Stomach smooth muscle (tissue), 2 donors: ENCODE measurements at regions not wholly inside any gene's neighbourhood (a gene's known extent, or its start where the extent isn't known, plus 50 kb on each side); places are given as distances from the start of the nearest gene placed in this dataset.

ENCODE experiments used
- H3K27ac ChIP-seq: one replicate; pipeline ENCODE4 v1.7.0; 2013; ENCODE audit warnings: mild to moderate bottlenecking, low read length, inconsistent platforms
- H3K27me3 ChIP-seq, 2 donors: one replicate each; pipeline ENCODE4 v1.7.0; 2013; ENCODE audit warnings: low read length in 2 of 2; ENCODE audit not compliant: insufficient read depth in 2 of 2, control insufficient read depth in 1 of 2
- H3K36me3 ChIP-seq, 2 donors: one replicate each; pipeline ENCODE4 v1.7.0; 2013; ENCODE audit warnings: low read length in 2 of 2; ENCODE audit not compliant: control insufficient read depth in 2 of 2, insufficient read depth in 2 of 2
- H3K4me1 ChIP-seq: one replicate; pipeline ENCODE4 v1.7.0; 2013; ENCODE audit warnings: low read length; ENCODE audit not compliant: control insufficient read depth, insufficient read depth
- H3K4me3 ChIP-seq, 2 donors: one replicate each; pipeline ENCODE4 v1.7.0; 2013; ENCODE audit warnings: low read length in 2 of 2
- H3K9ac ChIP-seq, 2 donors: one replicate each; pipeline ENCODE4 v1.7.0; 2013; ENCODE audit warnings: low read length in 2 of 2, mild to moderate bottlenecking in 1 of 2
- H3K9me3 ChIP-seq, 2 donors: one replicate each; pipeline ENCODE4 v1.7.0; 2013; ENCODE audit warnings: low read length in 2 of 2; ENCODE audit not compliant: control insufficient read depth in 2 of 2
- donor health status: healthy.
- donor health status: Pancreatic carcinoma.

DNA sequence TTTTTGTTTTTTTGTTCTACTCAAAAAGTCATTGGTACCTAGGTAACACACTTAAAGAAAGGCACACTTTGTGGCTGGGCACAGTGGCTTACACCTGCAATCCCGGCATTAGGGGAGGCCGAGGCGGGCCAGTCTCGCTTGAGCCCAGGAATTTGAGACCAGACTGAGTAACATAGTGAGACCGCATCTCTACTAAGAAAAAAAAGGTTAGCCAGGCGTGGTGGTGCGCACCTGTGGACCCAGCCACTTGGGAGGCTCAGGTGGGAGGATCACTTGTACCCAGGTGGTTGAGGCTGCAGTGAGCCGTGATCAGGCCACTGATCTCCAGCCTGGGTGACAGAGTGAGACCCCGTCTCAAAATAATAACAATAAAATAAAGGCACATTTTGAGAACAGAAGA, 67.4 kb upstream of the BHLHE23 start:
- Histone ChIP-seq H3K27me3 (peaks cover 33 to 36% of the 10 kb centered on the region in 2 donors), H3K4me3 (no peak overlapping the region)

DNA sequence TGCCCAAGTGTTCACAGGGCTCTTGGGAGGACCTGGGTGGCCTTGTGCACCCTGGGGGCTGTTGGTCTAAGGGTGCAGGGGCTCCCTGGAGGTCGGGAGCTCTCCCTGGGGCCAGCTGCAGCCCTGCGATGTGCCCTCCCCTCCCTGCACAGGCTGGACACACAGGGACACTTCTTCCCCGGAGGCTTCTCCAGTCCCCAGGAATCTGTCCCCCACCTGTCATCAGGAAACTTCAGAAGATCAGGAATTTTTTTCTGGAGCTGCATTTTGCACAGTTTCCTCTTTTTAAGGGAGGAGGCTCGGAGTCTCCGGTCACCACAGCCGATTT, 66.9 kb upstream of the BHLHE23 start:
- Histone ChIP-seq H3K27me3 (peaks cover 33 to 40% of the 10 kb centered on the region in 2 donors), H3K36me3 (no peaks in the 10 kb centered on the region), H3K9ac (no peak overlapping the region), H3K4me3 (no peak overlapping the region), H3K4me1 (no peaks in the 10 kb centered on the region), H3K9me3 (peaks cover 0 to 11% of the 10 kb centered on the region in 2 donors), H3K27ac (no peak overlapping the region)

More for the DNA sequence above, 67.4 kb upstream of the BHLHE23 start:
- Histone ChIP-seq H3K9me3 (peaks cover 0 to 12% of the 10 kb centered on the region in 2 donors), H3K4me1 (no peaks in the 10 kb centered on the region), H3K36me3 (no peaks in the 10 kb centered on the region), H3K9ac (no peak overlapping the region), H3K27ac (no peak overlapping the region)

DNA sequence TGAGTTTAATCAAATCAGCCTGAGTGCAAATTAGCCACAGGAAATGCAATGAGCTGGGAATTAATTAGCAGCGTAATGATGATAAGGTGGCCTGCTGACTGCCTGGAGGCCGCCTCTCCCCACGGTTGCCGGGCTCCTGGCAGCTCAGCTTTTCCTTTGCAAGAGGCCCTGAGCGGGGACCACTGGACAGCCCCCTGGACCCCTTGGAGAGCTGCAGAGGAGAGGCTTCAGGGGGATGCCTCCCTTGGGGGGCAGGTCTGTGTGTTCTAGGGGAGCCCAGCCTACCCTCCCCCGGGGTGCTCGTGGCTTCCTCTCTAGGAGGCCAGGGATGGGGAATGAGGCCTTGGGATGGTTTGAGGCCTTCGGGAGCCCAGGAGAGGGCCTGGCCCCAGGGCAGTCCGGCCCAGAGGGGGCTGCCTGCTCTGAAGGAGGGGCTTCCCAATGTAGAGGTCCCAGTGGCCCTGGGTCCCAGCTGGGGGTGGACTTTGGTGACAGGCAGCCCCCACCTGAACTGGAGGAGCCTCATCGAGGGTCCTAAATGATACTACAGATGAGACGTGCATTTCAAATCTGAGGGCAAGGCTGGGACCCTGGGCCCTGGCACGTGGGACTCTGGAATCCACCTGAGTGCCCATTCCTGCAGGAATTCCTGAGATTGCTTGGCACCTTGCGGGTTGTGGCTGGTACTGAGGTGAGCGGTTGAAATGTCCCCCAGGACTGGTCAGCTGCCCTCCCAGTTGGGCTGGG, 66.4 kb upstream of the BHLHE23 start:
- no peak overlapping the region for H3K4me3 ChIP-seq
- H3K9ac ChIP-seq, result no peak overlapping the region
- no peaks in the 10 kb centered on the region for H3K4me1 ChIP-seq
- H3K27me3 ChIP-seq, result peaks cover 33 to 41% of the 10 kb centered on the region in 2 donors
- no peak overlapping the region for H3K27ac ChIP-seq
- H3K9me3 ChIP-seq, result peaks cover 0 to 11% of the 10 kb centered on the region in 2 donors
- no peaks in the 10 kb centered on the region for H3K36me3 ChIP-seq

DNA sequence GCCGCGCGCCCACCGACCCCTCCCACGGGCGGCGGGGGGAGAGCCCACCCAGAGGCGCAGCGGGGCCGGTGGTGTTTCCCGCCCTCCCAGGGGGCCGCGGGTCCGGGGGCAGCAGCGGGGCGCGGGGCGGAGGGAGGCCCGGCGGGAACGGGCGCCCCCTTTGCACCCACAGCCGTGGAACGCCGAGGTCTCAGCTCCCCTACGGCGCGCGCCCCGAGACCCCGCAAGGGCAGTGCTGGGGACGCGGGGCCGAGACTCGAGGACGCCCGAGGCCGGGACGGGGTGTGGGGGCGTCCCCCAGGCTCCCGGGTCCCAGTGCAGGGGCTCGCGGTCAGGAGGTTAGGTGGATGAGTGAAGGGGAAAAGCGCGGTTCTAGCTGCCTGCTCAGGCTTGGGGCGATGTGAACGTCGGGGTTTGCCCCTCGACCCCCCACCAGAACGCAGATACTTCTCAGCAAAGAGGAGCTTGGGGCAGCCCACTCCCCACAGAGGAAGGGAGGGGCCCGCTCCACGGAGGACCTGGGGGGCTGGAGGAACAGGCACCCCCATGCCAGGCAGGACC, 65.5 kb upstream of the BHLHE23 start:
- no peaks in the 10 kb centered on the region for H3K4me1 ChIP-seq
- H3K27me3 ChIP-seq, result peaks cover 33 to 44% of the 10 kb centered on the region in 2 donors
- no peaks in the 10 kb centered on the region for H3K36me3 ChIP-seq
- H3K27ac ChIP-seq, result no peak overlapping the region
- no peak overlapping the region for H3K4me3 ChIP-seq
- no peak overlapping the region for H3K9ac ChIP-seq
- peaks cover 0 to 9% of the 10 kb centered on the region in 2 donors for H3K9me3 ChIP-seq

DNA sequence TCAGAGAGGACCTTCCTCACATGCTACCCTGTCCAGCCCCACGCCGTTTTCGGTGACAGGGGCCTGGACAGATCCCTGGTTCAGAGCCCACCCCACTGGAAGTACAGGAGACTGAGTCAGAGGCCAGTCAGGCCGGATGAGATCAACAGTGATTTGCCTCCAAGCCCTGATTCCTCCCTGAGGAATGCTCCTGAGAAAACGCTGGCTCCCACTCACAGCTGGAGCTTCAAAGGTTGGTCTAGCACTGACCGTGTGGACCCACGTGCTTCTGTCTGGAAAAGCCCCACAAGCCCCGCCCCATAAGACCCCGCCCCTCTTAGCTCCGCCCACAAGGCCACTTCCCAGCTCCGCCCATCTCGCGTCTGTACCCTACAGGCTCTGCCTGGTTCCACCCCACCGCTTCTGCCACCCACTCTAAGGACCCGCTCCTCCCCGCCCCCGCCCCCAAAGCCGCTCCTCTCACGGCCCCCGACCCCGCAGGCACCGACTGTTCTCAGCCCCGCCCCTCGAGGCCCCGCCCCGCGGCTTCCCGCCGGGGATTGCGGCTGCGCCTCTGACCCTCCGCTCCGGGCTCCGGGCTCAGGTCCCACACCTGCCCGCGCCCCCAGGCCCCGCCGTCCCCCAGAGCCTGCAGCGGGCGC, 64.9 kb upstream of the BHLHE23 start:
- peaks cover 0 to 9% of the 10 kb centered on the region in 2 donors for H3K9me3 ChIP-seq
- no peak overlapping the region for H3K9ac ChIP-seq
- peaks cover 33 to 44% of the 10 kb centered on the region in 2 donors for H3K27me3 ChIP-seq
- no peak overlapping the region for H3K4me3 ChIP-seq
- no peaks in the 10 kb centered on the region for H3K4me1 ChIP-seq
- H3K36me3 ChIP-seq, result no peaks in the 10 kb centered on the region
- H3K27ac ChIP-seq, result no peak overlapping the region

DNA sequence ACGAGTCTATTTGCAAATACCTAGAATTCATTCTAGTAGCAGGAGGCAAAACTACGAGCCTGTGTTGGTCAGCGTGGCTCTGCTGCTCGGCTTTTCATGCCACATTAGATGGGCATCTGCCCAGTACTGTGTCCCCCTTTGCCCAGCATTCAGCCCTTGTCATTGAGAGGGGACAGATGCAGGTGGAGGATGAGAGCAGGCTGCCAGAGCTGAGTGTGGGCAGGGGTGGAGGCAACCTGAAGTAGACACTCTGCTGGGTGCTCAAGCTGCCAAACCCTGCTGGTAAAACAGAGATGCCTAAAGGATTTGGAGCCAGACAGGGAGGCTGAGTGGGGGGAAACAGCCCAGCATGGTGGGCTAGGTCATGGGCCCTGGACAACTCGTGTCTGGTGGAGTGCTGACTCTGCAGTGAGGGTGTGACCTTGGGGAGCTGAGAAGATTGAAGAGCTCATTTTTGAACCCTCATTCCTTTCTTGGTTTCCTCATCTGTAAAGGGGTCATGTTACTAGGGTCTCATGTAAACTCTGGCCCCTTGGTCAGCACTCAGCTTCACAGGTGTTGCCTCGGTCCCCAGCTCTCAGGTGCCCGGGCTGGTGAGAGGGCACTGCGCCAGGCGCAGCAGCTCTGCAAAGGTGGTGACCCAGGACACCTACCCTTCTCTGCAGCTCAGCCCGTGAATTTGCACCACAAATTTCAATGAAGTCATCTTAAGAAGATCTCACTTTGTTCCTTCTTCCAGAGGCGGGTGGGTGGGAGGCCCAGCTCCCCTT, 64.2 kb upstream of the BHLHE23 start:
- no peak overlapping the region for H3K9ac ChIP-seq
- H3K27ac ChIP-seq, result no peak overlapping the region
- peaks cover 33 to 43% of the 10 kb centered on the region in 2 donors for H3K27me3 ChIP-seq
- H3K4me3 ChIP-seq, result no peak overlapping the region
- H3K36me3 ChIP-seq, result no peaks in the 10 kb centered on the region
- H3K4me1 ChIP-seq, result no peaks in the 10 kb centered on the region
- H3K9me3 ChIP-seq, result peaks cover 0 to 3% of the 10 kb centered on the region in 2 donors

DNA sequence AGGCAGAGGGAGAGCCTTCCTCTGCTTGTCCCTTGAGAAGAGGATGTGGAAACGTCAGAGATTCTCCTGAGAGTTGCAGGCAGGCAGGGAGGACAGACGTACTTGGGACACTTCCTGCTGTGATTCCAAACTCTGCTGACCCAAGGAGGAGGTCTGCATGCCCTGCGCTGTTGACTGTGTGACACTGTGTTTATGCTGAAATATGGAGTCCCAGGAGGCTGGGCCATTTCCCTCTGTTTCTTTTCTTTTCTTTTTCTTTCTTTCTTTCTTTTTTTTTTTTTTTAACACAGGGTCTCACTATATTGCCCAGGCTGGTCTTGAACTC, 63.5 kb upstream of the BHLHE23 start:
- Histone ChIP-seq H3K9me3 (peaks cover 0 to 1% of the 10 kb centered on the region in 2 donors), H3K27ac (no peak overlapping the region), H3K4me1 (no peaks in the 10 kb centered on the region), H3K36me3 (no peaks in the 10 kb centered on the region), H3K27me3 (peaks cover 34 to 47% of the 10 kb centered on the region in 2 donors), H3K9ac (no peak overlapping the region), H3K4me3 (no peak overlapping the region)

DNA sequence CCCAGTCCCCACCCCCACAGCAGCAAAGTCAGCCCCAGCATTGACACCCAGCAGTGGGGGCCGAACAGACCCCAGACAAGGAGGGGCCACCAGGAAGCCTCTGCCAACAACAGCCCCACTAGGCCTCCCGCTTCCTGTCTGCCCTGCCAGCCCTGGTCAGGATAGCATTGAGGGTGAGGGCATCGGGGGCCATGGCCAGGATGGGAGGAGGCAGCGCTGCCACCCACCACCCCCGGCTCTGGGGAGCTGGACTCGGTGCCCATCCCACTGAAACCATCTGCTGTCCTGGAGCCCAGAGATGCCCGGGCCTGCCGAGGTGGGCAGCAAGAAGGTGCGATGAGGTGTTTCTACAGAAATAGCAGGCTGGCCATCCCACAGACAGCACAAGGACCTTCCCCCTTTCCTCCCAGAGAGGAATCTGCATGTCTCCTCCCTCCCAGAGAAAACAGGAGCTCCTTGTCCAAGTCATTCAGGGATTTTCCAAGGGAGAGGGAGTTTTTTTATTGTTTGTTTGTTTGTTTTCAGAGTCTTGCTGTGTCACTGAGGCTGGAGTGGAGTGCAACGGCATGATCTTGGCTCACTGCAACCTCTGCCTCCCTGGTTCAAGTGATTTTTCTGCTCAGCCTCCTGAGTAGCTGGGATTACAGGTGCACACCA, 62.1 kb upstream of the BHLHE23 start:
- H3K4me1 ChIP-seq, result no peaks in the 10 kb centered on the region
- H3K4me3 ChIP-seq, result no peak overlapping the region
- no peak overlapping the region for H3K27ac ChIP-seq
- no peak overlapping the region for H3K9ac ChIP-seq
- H3K9me3 ChIP-seq, result no peaks in the 10 kb centered on the region
- no peaks in the 10 kb centered on the region for H3K36me3 ChIP-seq
- H3K27me3 ChIP-seq, result peaks cover 43 to 58% of the 10 kb centered on the region in 2 donors

DNA sequence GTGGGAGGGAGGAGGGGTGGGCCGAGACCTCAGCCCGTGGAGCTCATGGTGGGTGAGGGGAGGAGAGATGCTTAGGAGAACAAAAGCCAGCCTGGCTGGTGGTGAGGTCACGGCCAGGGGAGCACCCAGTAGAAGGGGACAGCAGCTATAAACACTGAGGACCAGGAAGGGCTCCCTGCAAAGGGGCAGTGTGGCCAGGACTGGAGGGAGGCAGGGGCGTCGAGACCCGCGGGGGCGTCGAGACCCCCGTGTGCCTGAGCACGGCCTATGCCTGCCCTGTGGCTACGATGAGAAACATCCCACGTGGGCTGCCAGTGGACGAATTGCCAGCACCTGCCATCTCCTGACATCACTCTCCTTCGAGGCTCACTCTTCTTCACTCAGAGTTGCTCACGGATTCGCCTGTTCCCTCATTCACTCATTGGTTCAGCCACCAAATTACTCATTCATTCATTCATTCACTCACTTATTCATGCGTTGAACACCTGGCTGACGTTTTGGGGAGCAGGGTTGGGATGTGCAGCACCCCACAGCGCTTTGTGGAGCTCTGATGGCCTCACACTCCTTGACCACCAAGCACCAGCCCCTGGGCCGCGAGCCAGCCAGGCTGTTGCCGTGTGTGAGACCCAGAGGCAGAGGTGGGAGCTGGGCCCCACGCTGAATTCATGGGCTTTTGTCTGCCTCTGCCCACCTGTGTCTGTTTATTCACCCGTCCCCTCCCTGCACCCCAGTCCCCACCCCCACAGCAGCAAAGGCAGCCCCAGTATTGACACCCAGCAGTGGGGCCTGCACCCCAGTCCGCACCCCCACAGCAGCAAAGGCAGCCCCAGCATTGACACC, 61.2 kb upstream of the BHLHE23 start:
- no peaks in the 10 kb centered on the region for H3K4me1 ChIP-seq
- H3K27ac ChIP-seq, result no peak overlapping the region
- H3K9ac ChIP-seq, result no peak overlapping the region
- H3K9me3 ChIP-seq, result no peaks in the 10 kb centered on the region
- no peak overlapping the region for H3K4me3 ChIP-seq
- no peaks in the 10 kb centered on the region for H3K36me3 ChIP-seq
- H3K27me3 ChIP-seq, result peaks cover 34 to 52% of the 10 kb centered on the region in 2 donors

DNA sequence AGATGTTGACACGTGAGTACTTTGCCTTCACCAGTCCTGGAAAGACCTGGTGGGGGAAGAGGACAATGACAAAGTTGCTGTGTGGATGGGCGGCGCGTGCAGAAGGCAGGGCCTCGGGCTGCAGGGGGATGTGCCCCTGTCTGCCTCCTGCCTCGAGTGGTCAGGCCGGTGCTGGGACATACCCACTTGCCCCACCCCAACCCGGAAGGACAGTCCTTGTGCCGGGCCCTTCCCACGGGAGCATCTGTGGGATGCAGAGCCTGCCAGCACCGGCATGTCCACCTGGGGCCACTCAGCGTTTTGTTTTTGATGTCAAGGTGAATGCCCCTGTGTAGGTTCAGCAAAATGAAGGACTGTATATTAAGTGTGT, 60.5 kb upstream of the BHLHE23 start:
- no peak overlapping the region for H3K4me3 ChIP-seq
- no peak overlapping the region for H3K9ac ChIP-seq
- H3K4me1 ChIP-seq, result no peaks in the 10 kb centered on the region
- no peaks in the 10 kb centered on the region for H3K36me3 ChIP-seq
- no peaks in the 10 kb centered on the region for H3K9me3 ChIP-seq
- peaks cover 28 to 46% of the 10 kb centered on the region in 2 donors for H3K27me3 ChIP-seq
- no peak overlapping the region for H3K27ac ChIP-seq
